SK-N-SH treated with all-trans-retinoic acid at 6 μM for 48 hours (cell line): ENCODE measurements at regions not wholly inside any gene's neighbourhood (a gene's known extent, or its start where the extent isn't known, plus 50 kb on each side); places are given as distances from the start of the nearest gene placed in this dataset.
"Not testable (repeated sequence)": the region's sequence is repeated elsewhere in the genome, so short reads cannot be mapped to it uniquely, and the experiment has no call there.

Experiments
- ATAC-seq: fragments of 200-7000 bp; cut with Tn5 transposase; 3 replicates; pipeline ENCODE4 v1.9.1; 2020; ENCODE audit warnings: mild to moderate bottlenecking, moderate library complexity
- BACH2 ChIP-seq: fragments of 250-450 bp; sonication (Bioruptor Pico); IDR thresholded peaks from 2 replicates; pipeline ENCODE4 v1.9.0; 2021; ENCODE audit warnings: mild to moderate bottlenecking, borderline replicate concordance
- CSDC2 ChIP-seq: fragments of 250-450 bp; sonication (Bioruptor Pico); IDR thresholded peaks from 2 replicates; pipeline ENCODE4 v1.5.0; 2020; ENCODE audit warnings: mild to moderate bottlenecking, moderate library complexity
- ESRRG ChIP-seq: fragments of 250-450 bp; sonication (Bioruptor Pico); IDR thresholded peaks from 2 replicates; pipeline ENCODE4 v1.6.1; 2021; ENCODE audit warnings: mild to moderate bottlenecking
- GLIS3 ChIP-seq: fragments of 250-450 bp; sonication (Bioruptor Pico); IDR thresholded peaks from 2 replicates; pipeline ENCODE4 v1.5.0; 2020; ENCODE audit warnings: mild to moderate bottlenecking, moderate library complexity
- ISL1 ChIP-seq: fragments of 250-450 bp; sonication (Bioruptor Pico); IDR thresholded peaks from 2 replicates; pipeline ENCODE4 v2.1.2; 2022; ENCODE audit warnings: mild to moderate bottlenecking, moderate library complexity
- OSR1 ChIP-seq: fragments of 250-450 bp; sonication (Bioruptor Pico); IDR thresholded peaks from 2 replicates; pipeline ENCODE4 v1.8.0; 2022; ENCODE audit warnings: moderate library complexity, mild to moderate bottlenecking, inconsistent platforms
- PATZ1 ChIP-seq: fragments of 250-450 bp; sonication (Bioruptor Pico); IDR thresholded peaks from 2 replicates; pipeline ENCODE4 v1.8.0; 2020; ENCODE audit warnings: mild to moderate bottlenecking, moderate library complexity, borderline replicate concordance
- PPARA ChIP-seq: fragments of 250-450 bp; sonication (Bioruptor Pico); IDR thresholded peaks from 2 replicates; pipeline ENCODE4 v1.5.0; 2020; ENCODE audit warnings: mild to moderate bottlenecking, borderline replicate concordance
- RARB ChIP-seq: fragments of 250-450 bp; sonication (Bioruptor Pico); IDR thresholded peaks from 2 replicates; pipeline ENCODE4 v1.8.0; 2021; ENCODE audit warnings: mild to moderate bottlenecking, moderate library complexity
- SNAI2 ChIP-seq: fragments of 250-450 bp; sonication (Bioruptor Pico); IDR thresholded peaks from 2 replicates; pipeline ENCODE4 v1.5.0; 2020; ENCODE audit warnings: mild to moderate bottlenecking, moderate library complexity
- TCF4 ChIP-seq: fragments of 250-450 bp; sonication (Bioruptor Pico); IDR thresholded peaks from 2 replicates; pipeline ENCODE4 v1.8.0; 2021; ENCODE audit warnings: mild to moderate bottlenecking, moderate library complexity, borderline replicate concordance
- TOX ChIP-seq: fragments of 250-450 bp; sonication (Bioruptor Pico); IDR thresholded peaks from 2 replicates; pipeline ENCODE4 v1.8.0; 2021; ENCODE audit warnings: mild to moderate bottlenecking, moderate library complexity, borderline replicate concordance
- TSHZ2 ChIP-seq: fragments of 250-450 bp; sonication (Bioruptor Pico); IDR thresholded peaks from 2 replicates; pipeline ENCODE4 v1.5.0; 2020; ENCODE audit warnings: mild to moderate bottlenecking, moderate library complexity
- ZC3H10 ChIP-seq: fragments of 250-450 bp; sonication (Bioruptor Pico); IDR thresholded peaks from 2 replicates; pipeline ENCODE4 v1.5.1; 2021; ENCODE audit warnings: mild to moderate bottlenecking, moderate library complexity
- ZFP3 ChIP-seq: fragments of 250-450 bp; sonication (Bioruptor Pico); IDR thresholded peaks from 2 replicates; pipeline ENCODE4 v1.5.0; 2020; ENCODE audit warnings: mild to moderate bottlenecking, moderate library complexity
- ZFP30 ChIP-seq: fragments of 450-650 bp; formaldehyde crosslinking; IDR thresholded peaks from 2 replicates; pipeline ENCODE4 v1.5.0; 2022; ENCODE audit warnings: mild to moderate bottlenecking, moderate library complexity
- ZNF70 ChIP-seq: fragments of 450-650 bp; formaldehyde crosslinking; IDR thresholded peaks from 2 replicates; pipeline ENCODE4 v1.5.0; 2020; ENCODE audit warnings: mild to moderate bottlenecking, moderate library complexity
- ZNF8 ChIP-seq: fragments of 450-650 bp; formaldehyde crosslinking; IDR thresholded peaks from 2 replicates; pipeline ENCODE4 v1.5.0; 2020; ENCODE audit warnings: mild to moderate bottlenecking, moderate library complexity
- TF ChIP-seq, protein P1 (sequence below): fragments of 250-450 bp; sonication (Bioruptor Pico); IDR thresholded peaks from 2 replicates; pipeline ENCODE4 v1.5.1; 2020; ENCODE audit warnings: low read depth, mild to moderate bottlenecking, moderate library complexity
- TF ChIP-seq, protein P2 (sequence below): fragments of 250-450 bp; sonication (Bioruptor Pico); IDR thresholded peaks from 2 replicates; pipeline ENCODE4 v1.8.0; 2021; ENCODE audit warnings: low read depth, mild to moderate bottlenecking, moderate library complexity, borderline replicate concordance
- TF ChIP-seq, protein P3 (sequence below): fragments of 250-450 bp; sonication (Bioruptor Pico); IDR thresholded peaks from 2 replicates; pipeline ENCODE4 v1.5.1; 2021; ENCODE audit warnings: mild to moderate bottlenecking, moderate library complexity

DNA sequence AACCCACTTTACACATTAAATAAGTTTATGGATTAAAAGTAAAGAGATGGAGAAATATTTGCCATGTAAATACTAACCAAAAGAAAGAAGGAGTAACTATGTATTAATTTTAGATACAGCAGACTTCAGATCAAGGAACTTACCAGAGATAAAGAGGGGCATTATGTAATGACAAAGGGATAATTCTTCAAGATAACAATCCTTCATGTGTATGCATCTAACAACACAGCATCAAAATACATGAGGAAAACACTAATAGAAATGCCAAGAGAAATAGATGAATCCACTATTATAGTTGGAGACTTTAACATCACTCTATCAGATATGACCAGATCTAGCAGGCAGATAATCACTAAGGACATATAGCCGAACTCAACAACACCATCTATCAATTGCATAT lies 149.8 kb upstream of the ANKRD55 start (continued):
- TF ChIP-seq ZC3H10 (CRISPR knock-in tag): no peak

DNA sequence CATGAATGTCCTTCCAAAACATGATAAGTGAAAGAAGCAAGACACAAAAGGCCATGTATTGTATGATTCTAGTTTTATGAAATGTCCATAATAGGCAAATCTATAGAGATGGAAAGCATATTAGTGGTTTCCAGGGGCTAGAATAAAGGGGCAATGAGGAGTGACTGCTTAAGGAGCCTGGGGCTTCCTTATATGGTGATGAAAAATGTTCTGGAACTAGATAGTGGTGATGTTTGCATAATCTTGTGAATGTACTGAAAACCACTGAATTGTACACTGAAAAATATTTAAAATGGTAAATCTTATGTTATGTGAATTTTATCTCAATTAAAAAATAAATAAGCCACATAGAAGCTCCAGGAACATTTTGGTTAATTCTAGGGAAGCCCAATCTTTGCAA lies 144.4 kb upstream of the ANKRD55 start:
- no peak for ATAC-seq
- TF ChIP-seq, protein P1, sequence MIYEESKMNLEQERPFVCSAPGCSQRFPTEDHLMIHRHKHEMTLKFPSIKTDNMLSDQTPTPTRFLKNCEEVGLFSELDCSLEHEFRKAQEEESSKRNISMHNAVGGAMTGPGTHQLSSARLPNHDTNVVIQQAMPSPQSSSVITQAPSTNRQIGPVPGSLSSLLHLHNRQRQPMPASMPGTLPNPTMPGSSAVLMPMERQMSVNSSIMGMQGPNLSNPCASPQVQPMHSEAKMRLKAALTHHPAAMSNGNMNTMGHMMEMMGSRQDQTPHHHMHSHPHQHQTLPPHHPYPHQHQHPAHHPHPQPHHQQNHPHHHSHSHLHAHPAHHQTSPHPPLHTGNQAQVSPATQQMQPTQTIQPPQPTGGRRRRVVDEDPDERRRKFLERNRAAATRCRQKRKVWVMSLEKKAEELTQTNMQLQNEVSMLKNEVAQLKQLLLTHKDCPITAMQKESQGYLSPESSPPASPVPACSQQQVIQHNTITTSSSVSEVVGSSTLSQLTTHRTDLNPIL: no peak
- TF ChIP-seq ZFP3 (CRISPR knock-in tag) (no peak), TCF4 (CRISPR knock-in tag) (no peak), RARB (no peak), GLIS3 (CRISPR knock-in tag) (no peak), ESRRG (no peak), PATZ1 (CRISPR knock-in tag) (no peak), ZNF70 (CRISPR knock-in tag) (no peak), SNAI2 (no peak), ZFP30 (no peak)

DNA sequence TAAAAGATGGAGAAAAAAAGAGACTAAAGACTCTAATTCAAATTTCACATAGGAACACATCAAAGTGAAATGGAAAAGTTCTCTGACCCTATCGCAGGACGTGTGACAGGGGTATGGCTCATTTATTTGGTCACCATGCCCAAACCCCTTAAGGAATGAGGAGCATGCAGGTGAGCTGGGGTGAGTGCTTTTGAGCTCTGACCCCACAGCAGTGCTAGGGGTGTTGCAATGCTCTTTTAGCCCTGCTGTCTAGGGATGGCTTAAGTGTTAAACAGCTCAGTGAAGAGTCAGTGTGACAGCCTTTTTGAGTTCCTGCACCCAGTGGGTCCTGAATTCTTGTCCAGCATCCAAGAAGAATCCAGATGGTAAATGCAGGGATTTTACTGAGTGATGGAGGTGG lies 143.0 kb upstream of the ANKRD55 start:
- TF ChIP-seq ZNF8 (CRISPR knock-in tag) (no peak), OSR1 (CRISPR knock-in tag) (no peak), RARB (no peak), CSDC2 (no peak), TSHZ2 (no peak)
- no peak for ATAC-seq

GRCh38 chr5:56375011-56375410 lies 141.9 kb upstream of the ANKRD55 start:
- TF ChIP-seq PATZ1 (CRISPR knock-in tag) (no peak), SNAI2 (no peak), RARB (no peak), ZFP3 (CRISPR knock-in tag) (no peak), PPARA (CRISPR knock-in tag) (no peak), ISL1 (CRISPR knock-in tag) (no peak), ZNF8 (CRISPR knock-in tag) (no peak), TSHZ2 (no peak), TOX (CRISPR knock-in tag) (no peak), ESRRG (no peak), ZFP30 (no peak), ZNF70 (CRISPR knock-in tag) (no peak), BACH2 (CRISPR knock-in tag) (no peak)
- TF ChIP-seq, protein P2, sequence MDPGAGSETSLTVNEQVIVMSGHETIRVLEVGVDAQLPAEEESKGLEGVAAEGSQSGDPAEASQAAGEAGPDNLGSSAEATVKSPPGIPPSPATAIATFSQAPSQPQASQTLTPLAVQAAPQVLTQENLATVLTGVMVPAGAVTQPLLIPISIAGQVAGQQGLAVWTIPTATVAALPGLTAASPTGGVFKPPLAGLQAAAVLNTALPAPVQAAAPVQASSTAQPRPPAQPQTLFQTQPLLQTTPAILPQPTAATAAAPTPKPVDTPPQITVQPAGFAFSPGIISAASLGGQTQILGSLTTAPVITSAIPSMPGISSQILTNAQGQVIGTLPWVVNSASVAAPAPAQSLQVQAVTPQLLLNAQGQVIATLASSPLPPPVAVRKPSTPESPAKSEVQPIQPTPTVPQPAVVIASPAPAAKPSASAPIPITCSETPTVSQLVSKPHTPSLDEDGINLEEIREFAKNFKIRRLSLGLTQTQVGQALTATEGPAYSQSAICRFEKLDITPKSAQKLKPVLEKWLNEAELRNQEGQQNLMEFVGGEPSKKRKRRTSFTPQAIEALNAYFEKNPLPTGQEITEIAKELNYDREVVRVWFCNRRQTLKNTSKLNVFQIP (CRISPR knock-in tag): no peak
- TF ChIP-seq, protein P3, sequence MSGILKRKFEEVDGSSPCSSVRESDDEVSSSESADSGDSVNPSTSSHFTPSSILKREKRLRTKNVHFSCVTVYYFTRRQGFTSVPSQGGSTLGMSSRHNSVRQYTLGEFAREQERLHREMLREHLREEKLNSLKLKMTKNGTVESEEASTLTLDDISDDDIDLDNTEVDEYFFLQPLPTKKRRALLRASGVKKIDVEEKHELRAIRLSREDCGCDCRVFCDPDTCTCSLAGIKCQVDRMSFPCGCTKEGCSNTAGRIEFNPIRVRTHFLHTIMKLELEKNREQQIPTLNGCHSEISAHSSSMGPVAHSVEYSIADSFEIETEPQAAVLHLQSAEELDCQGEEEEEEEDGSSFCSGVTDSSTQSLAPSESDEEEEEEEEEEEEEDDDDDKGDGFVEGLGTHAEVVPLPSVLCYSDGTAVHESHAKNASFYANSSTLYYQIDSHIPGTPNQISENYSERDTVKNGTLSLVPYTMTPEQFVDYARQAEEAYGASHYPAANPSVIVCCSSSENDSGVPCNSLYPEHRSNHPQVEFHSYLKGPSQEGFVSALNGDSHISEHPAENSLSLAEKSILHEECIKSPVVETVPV (CRISPR knock-in tag): no peak
- no peak for ATAC-seq

- ATAC-seq: not testable (repeated sequence)
Observed at GRCh38 chr5:56372491-56372890, 139.4 kb upstream of the ANKRD55 start.
